ENCODE measurements at regions not wholly inside any gene's neighbourhood (a gene's known extent, or its start where the extent isn't known, plus 50 kb on each side); places are given as distances from the start of the nearest gene placed in this dataset.

GRCh38 chr4:57607566-57608180, 497.5 kb upstream of the IGFBP7 start:
- DNase-seq (ENCODE audit: low spot score): no peak

DNA sequence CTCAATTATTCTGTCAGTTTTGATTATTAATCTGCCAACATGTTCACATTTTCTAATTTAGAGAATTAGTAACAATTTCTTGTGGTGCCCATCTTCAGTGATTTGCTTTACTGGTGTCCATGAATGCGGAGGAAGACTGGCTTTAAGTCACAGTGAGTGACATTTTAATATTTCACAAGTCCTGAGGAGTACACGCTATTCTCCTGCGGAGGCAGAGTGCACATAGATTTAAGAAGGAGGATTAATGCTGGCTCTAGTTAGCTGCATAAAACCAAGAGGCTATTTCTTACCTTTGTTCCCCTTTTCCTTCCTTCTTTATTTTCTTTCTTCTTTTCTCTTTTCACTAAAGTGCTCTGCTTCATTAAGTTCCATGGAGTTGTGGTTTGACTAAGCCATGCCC, 495.2 kb upstream of the IGFBP7 start:
- no peak for DNase-seq (ENCODE audit: low spot score)

DNA sequence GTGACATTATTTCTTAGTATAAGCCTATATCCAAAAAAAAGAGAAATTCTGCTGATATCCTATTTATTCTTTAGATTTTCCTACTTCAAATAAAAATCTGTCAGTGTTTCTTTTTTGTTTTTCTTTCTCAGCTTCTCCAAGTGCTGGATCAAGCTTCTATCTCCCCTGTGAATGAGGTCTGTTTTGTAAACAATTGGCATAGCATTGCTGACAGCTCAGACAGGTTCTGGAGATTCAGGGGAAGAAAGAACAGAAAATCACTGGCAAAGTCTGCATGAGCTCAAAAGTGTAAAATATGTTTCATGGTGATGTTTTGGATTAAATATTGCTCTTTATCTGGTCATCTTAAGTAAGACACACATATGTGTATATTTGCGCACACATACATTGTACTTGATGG, 492.0 kb upstream of the IGFBP7 start:
- DNase-seq (ENCODE audit: low spot score): no peak

GRCh38 chr4:57591073-57591472, 480.9 kb upstream of the IGFBP7 start:
- no peak for DNase-seq (ENCODE audit: low spot score)

- no peak for DNase-seq (ENCODE audit: low spot score)
These were observed 478.4 kb upstream of the IGFBP7 start for GRCh38 chr4:57588557-57588956.

GRCh38 chr4:57580710-57581599, 470.8 kb upstream of the IGFBP7 start:
- DNase-seq (ENCODE audit: low spot score): no peak

- DNase-seq (ENCODE audit: low spot score): no peak
These were observed 465.2 kb upstream of the IGFBP7 start for GRCh38 chr4:57575426-57575825.

GRCh38 chr4:57554556-57555092, 444.4 kb upstream of the IGFBP7 start:
- DNase-seq (ENCODE audit: low spot score): no peak

- no peak for DNase-seq (ENCODE audit: low spot score)
These were observed 443.5 kb upstream of the IGFBP7 start for GRCh38 chr4:57553728-57554127.

DNA sequence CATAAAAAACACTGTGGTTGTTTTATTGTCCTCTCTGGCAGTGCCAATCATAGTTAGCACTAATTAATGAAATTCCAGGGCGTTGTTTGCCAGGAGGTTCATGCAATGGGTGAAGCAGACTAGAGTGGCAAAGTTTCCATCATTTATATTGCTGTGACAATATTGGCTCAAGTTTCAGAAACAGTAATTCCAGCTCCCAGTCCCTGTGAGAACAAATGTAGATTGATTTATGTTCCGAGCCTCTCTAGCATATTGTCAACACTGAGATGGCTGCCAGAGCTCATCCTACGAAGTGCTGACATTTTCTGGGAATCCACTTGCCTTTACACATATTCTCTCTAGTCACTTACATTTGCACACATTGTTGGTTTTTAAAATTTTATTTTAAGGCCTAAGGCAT, 440.0 kb upstream of the IGFBP7 start:
- no peak for DNase-seq (ENCODE audit: low spot score)

GRCh38 chr4:57548856-57549255, 438.7 kb upstream of the IGFBP7 start:
- no peak for DNase-seq (ENCODE audit: low spot score)

DNA sequence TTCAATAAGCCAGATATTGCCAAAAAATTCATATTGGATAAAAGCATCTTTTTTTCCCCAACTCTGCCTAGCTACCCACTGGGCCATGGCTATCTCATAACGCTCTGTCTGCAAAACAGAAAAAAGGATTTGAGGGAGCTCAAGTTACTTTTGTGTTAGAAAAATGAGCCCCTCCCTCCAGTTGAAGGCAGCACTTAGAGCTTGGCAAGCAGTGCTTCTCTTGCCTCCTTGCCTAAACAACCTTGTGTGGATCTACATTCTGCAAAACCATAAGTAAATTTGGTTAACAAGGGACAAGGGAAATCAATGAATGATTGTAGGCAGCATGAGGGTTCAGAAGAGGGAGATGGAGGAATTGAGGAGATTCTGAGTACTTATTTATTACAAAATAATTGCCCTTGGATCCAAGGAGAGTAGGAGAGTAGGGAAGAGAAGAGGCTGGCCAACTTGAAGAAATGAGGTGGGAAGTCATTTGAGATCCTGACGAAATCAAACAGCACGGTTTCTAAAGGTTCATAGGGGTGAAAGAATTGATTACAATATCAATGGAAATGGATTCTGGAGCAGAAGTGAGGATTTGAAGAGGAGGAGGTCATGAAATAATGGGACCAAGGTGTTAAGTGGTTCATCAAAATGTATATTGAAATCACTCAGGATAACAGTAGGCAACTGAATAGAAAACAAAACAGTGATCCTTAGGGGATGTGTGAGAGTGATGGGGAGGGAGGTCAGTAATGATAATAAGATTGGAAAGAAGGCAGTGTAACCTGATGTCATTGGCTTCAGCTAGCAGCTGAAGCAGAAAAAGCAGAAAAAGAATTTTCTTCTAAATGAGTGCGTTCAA, 434.8 kb upstream of the IGFBP7 start:
- no peak for DNase-seq (ENCODE audit: low spot score)

GRCh38 chr4:57504797-57505530, 394.8 kb upstream of the IGFBP7 start:
- no peak for DNase-seq (ENCODE audit: low spot score)

GRCh38 chr4:57504139-57504538, 394.0 kb upstream of the IGFBP7 start:
- no peak for DNase-seq (ENCODE audit: low spot score)

DNA sequence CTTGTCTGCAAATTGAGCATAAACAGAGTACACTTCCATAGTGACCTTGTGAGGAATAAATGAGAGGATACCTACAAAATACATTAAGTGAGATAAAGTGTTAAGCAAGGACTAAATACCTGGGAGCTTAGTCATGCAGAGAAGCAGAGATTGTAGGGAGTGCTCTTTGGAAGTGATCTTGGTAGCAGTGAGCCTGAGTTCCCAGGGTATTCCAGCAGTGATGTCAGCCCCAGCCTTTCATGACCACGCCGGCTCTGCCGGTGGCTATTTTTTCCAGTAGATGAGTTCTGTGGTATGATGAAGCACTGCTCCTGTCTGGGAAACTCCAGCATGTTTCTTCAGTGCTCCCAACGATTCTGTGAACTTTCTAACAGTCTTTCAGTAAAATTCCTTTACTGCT, 391.5 kb upstream of the IGFBP7 start:
- DNase-seq (ENCODE audit: low spot score): no peak

DNA sequence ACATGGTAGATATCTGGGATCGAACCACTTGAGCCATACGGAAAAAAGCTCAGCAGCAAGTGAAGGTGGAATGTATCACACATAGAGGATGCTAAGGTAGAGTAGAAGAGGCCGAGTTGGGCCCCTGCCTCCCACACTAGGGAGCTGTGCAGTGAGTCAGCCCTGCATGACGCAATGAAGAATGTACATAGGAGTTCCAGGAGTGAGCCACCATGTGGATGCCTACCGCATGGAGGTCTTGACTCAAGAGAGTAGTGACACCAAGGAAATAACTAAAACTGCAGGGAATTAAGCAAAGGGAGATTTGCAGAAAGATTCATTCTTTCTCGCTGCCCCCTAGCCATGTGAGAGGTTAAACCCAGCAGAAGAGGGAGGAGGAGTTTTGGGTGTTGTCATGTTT, 389.6 kb upstream of the IGFBP7 start:
- DNase-seq (ENCODE audit: low spot score): no peak

- DNase-seq (ENCODE audit: low spot score): no peak
These were observed 388.1 kb upstream of the IGFBP7 start for GRCh38 chr4:57498251-57498650.

DNA sequence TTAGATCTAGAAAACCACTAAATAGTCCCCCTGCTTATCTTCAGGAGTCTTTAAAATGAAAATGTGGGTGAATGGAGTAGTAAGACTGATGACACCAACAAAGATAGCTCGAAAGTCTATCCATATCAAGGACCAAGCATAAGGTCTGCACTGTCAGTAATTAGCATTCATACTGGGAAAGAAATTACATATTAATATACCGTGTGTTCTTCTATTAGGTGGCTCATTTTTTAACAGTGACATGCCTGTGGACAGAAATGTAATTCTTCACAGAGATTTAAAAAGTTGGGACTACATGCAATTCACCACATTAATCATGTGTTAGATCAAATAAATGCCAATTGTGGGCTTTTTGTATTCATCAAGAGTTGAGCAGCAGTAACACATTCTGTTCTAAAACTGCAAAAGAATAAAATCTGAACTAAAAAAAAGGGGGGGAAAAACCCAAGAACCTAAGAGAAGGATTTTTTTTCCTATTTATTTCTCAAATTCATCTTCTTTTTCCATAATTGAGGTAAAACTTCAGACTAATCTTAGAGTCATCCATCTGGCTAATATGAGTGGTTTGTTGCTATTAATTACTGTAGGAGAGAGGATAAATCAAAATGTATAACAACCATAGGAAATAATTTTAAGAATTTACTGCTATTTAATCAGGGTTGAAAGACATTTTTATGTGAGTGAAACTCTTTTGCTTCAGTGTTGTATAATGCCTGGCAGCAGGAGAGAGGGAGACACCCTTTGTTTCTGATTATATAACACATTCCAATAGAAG, 386.7 kb upstream of the IGFBP7 start:
- DNase-seq (ENCODE audit: low spot score): no peak

DNA sequence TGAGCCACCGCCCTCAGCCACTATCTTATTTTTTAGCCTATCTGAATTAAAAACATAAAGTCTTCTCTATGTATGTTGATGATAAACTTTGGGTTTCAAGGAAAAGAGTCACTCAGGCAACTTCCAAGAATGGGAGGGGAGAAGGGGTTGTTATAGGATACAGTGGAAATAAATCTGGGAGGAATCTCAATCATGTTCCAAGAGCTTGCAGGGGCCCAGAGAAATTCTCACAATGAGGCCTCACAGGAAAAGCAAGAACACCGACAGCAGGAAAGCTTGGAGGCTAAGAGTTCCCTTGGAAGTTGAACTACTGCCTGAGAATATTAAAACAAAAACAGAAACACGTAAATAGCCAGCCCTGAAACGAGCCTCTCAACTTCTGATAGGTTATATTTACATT, 384.6 kb upstream of the IGFBP7 start:
- no peak for DNase-seq (ENCODE audit: low spot score)

DNA sequence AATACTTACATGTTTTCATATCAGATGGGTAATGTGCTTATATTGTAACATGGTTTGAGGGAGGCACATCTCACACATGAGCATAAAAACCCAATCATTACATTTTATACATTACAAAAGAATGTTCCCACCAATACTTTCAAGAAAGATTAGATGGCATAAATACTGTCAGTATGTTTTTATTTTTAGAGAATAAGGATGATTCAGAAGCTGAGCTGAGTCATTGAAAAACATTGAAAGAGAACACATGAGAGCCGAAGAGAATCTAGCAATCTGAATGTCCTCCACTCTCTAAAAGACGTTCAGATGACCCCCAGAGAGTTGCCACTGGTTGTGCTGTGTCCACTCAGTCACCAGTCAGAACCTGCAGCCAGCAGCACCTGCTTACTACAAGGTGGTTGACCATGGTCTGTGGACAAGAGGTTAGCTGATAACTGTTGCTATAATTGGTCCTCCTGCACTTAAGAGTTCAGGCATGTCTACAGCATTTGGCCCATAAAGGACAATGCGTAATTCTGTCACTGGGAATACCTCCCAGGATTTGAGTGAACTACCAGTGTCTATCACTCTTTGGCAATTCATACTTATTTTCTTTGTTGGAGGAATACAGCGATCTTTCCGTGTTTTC, 382.2 kb upstream of the IGFBP7 start:
- no peak for DNase-seq (ENCODE audit: low spot score)

Data from ureter (tissue), 1 donor.